K562 (cell line): ENCODE measurements at regions not wholly inside any gene's neighbourhood (a gene's known extent, or its start where the extent isn't known, plus 50 kb on each side); places are given as distances from the start of the nearest gene placed in this dataset.

ENCODE experiments used
- ATAC-seq: fragments of 200-7000 bp; cut with Tn5 transposase; 3 replicates; pipeline ENCODE4 v1.9.1; 2020; ENCODE audit warnings: moderate library complexity
- BruUV-seq: library from RNA; stranded (reverse); fragments of 400-500 nt; replicated peaks from 2 replicates; lab custom pipeline; 2021; lab: Mats Ljungman, UMichigan
- CTCF ChIA-PET: fragments of 300-600 bp; formaldehyde crosslinking; extraction: SDS; loops from one replicate; lab custom pipeline; 2021; ENCODE audit warnings: low intra/inter-chr PET ratio; lab: Yijun Ruan, JAX
- POLR2A ChIA-PET: fragments of 300-600, 350-650 bp; sonication (Branson Sonifier 250); formaldehyde crosslinking; extraction: SDS; loops from one replicate; lab custom pipeline; 2021; ENCODE audit warnings: antibody characterized with exemption, inconsistent platforms; lab: Yijun Ruan, JAX
- DNase-seq, 4 experiments: peaks; one replicate each; pipeline versions ENCODE4 v3.0.0 to v3.0.0-alpha.2; 2011 to 2018; ENCODE audit warnings: low spot score in 3 of 4, mixed read lengths in 3 of 4; ENCODE audit errors: extremely low read depth in 1 of 4
- FAIRE-seq: peaks from 2 replicates; lab custom pipeline; 2011; peaks lifted over from hg19 to GRCh38; lab: Jason Lieb, UNC
- H2AFZ ChIP-seq: 2 replicates; pipeline ENCODE4 v1.6.0; 2011; ENCODE audit warnings: low read depth, low read length, control low read depth, inconsistent platforms
- H3K27ac ChIP-seq: fragments of 200-600 bp; 3 replicates; pipeline ENCODE4 v1.8.0; 2011; ENCODE audit warnings: low read depth, mild to moderate bottlenecking, control low read depth, inconsistent platforms, low read length, moderate library complexity, mixed read lengths; ENCODE audit errors: extremely low read depth
- H3K27me3 ChIP-seq, 2 experiments: fragments of 300-600 bp in 1 of 2; 2 replicates in 1 of 2; 3 replicates in 1 of 2; pipeline versions ENCODE4 v1.6.0 to v1.8.0; 2011; ENCODE audit warnings: inconsistent platforms in 2 of 2, low read length in 2 of 2, mild to moderate bottlenecking in 1 of 2, mixed read lengths in 1 of 2, moderate library complexity in 1 of 2; ENCODE audit not compliant: control insufficient read depth in 2 of 2, insufficient read depth in 2 of 2
- H3K36me3 ChIP-seq: fragments of 300-600 bp; 3 replicates; pipeline ENCODE4 v1.8.0; 2011; ENCODE audit warnings: mild to moderate bottlenecking, low read length, inconsistent platforms; ENCODE audit not compliant: control insufficient read depth, insufficient read depth
- H3K4me1 ChIP-seq, 2 experiments: fragments of 200-600 bp in 1 of 2; replicated peaks in 1 of 2; 2 replicates in 1 of 2; 3 replicates in 1 of 2; pipeline versions ENCODE4 v1.5.1 to v1.8.0; 2011; ENCODE audit warnings: inconsistent platforms in 2 of 2, low read length in 2 of 2, mild to moderate bottlenecking in 1 of 2, mixed read lengths in 1 of 2, moderate library complexity in 1 of 2; ENCODE audit not compliant: control insufficient read depth in 2 of 2, insufficient read depth in 2 of 2
- H3K4me2 ChIP-seq: 2 replicates; pipeline ENCODE4 v1.6.1; 2011; ENCODE audit warnings: low read length, control low read depth, inconsistent platforms, mixed read lengths; ENCODE audit not compliant: insufficient read depth
- H3K4me3 ChIP-seq: fragments of 200-600 bp; sonication (generic), shearing (Covaris generic); 2 replicates; pipeline ENCODE4 v1.5.1; 2016; ENCODE audit warnings: control low read depth, inconsistent platforms
- H3K79me2 ChIP-seq: fragments of 200-600 bp; 3 replicates; pipeline ENCODE4 v1.8.0; 2011; ENCODE audit warnings: low read length, inconsistent platforms; ENCODE audit not compliant: control insufficient read depth, insufficient read depth
- H3K9ac ChIP-seq, 2 experiments: 2 replicates each; pipeline versions ENCODE4 v1.6.0 to v1.6.1; 2011; ENCODE audit warnings: low read depth in 2 of 2, low read length in 2 of 2, control low read depth in 1 of 2, inconsistent platforms in 1 of 2, mild to moderate bottlenecking in 1 of 2, mixed read lengths in 1 of 2; ENCODE audit not compliant: insufficient read depth in 1 of 2
- H3K9me1 ChIP-seq: one replicate; pipeline ENCODE4 v1.6.0; 2011; ENCODE audit warnings: inconsistent platforms, mild to moderate bottlenecking, low read length, moderate library complexity; ENCODE audit not compliant: control insufficient read depth, insufficient read depth
- H3K9me3 ChIP-seq: replicated peaks from 2 replicates; pipeline ENCODE4 v1.5.1; 2011; ENCODE audit warnings: low read depth, low read length, inconsistent platforms; ENCODE audit not compliant: control insufficient read depth, insufficient read depth
- H4K20me1 ChIP-seq: replicated peaks from 2 replicates; pipeline ENCODE4 v1.6.1; 2011; ENCODE audit warnings: low read length, inconsistent platforms, mixed read lengths; ENCODE audit not compliant: control insufficient read depth, insufficient read depth
- HDAC6 ChIP-seq: IDR thresholded peaks from 2 replicates; pipeline ENCODE4 v1.6.1; 2012; ENCODE audit warnings: low read depth, mild to moderate bottlenecking, control low read depth, inconsistent platforms, low read length, moderate library complexity
- STAT6 ChIP-seq: sonication (generic); formaldehyde crosslinking; IDR thresholded peaks from 2 replicates; pipeline ENCODE4 v1.8.1; 2023; ENCODE audit warnings: mild to moderate bottlenecking, missing genetic modification reagents
- ZBTB33 ChIP-seq: sonication (generic); formaldehyde crosslinking; IDR thresholded peaks from 2 replicates; pipeline ENCODE4 v1.8.1; 2023; ENCODE audit warnings: mild to moderate bottlenecking, missing genetic modification reagents
- ZKSCAN3 ChIP-seq: fragments of 250-450 bp; sonication (Bioruptor Pico); IDR thresholded peaks from 2 replicates; pipeline ENCODE4 v1.4.0; 2020
- WGBS: fragments of 100-300 bp; shearing (Covaris generic); methylation state at CpG from one replicate; pipeline ENCODE4 v1.1.6; 2016; ENCODE audit warnings: low coverage, mixed read lengths; ENCODE audit not compliant: insufficient coverage; ENCODE audit errors: missing lambda C conversion rate; 5-methylcytosine and 5-hydroxymethylcytosine counted together
- in situ Hi-C: fragments of 300-500 bp; cut with MboI; formaldehyde crosslinking; loops from 4 replicates; pipeline ENCODE4 v1.15.0; 2018; ENCODE audit warnings: inconsistent platforms, mixed read lengths
- intact Hi-C: fragments of 100-400 bp; cut with micrococcal nuclease; formaldehyde crosslinking; loops from 2 replicates; pipeline ENCODE4 v1.14.2; 2022

GRCh38 chr7:130921391-130922180, 187.6 kb upstream of the KLF14 start:
- H3K27ac ChIP-seq, result no peak overlapping the region
- FAIRE-seq (no peak), ATAC-seq (no peak), DNase-seq (no peak)
- no peak overlapping the region for H2AFZ ChIP-seq
- POLR2A ChIA-PET, result interaction anchor here (0.5 to 1.8 kb wide), 5 partner anchors 9 to 1526 kb away, joined by 3 to 7 read pairs (median 3); no protein-coding TSS in a partner anchor
- peaks cover 4 to 20% of the 10 kb centered on the region in 2 experiments; a peak in 3 of 5 replicates for H3K4me1 ChIP-seq
- no peaks in the 10 kb centered on the region for H3K9me1 ChIP-seq
- no peak overlapping the region for H3K4me3 ChIP-seq
- H3K4me2 ChIP-seq, result no peak overlapping the region
- peak overlapping the region in 1 of 2 experiments; percentile 20; a peak in 1 of 4 replicates for H3K9ac ChIP-seq
- H3K36me3 ChIP-seq, result no peaks in the 10 kb centered on the region
- no peaks in the 10 kb centered on the region for H3K9me3 ChIP-seq
- no peaks in the 10 kb centered on the region for H3K27me3 ChIP-seq
- intact Hi-C loops (no loop called here), in situ Hi-C loops (no loop called here)
- CTCF ChIA-PET, result no interaction called here
- 84% methylated on average over 23 of the region's 23 CpGs for WGBS
- no TSS peak for BruUV-seq
- H3K79me2 ChIP-seq, result no peaks in the 10 kb centered on the region
- TF ChIP-seq ZKSCAN3 (CRISPR knock-in tag) (no peak), STAT6 (CRISPR knock-in tag) (0 out of 2 replicates have a peak, but pooled peaks have one; percentile 21), ZBTB33 (CRISPR knock-in tag) (peak; percentile 92), HDAC6 (0 out of 2 replicates have a peak, but pooled peaks have one; percentile 4)
- no peaks in the 10 kb centered on the region for H4K20me1 ChIP-seq
